C1 segment of cervical spinal cord (tissue), 14 donors: ENCODE measurements at regions not wholly inside any gene's neighbourhood (a gene's known extent, or its start where the extent isn't known, plus 50 kb on each side); places are given as distances from the start of the nearest gene placed in this dataset.
"Not testable (repeated sequence)": the region's sequence is repeated elsewhere in the genome, so short reads cannot be mapped to it uniquely, and the experiment has no call there.

Experiments
- DNase-seq, 14 donors: peaks; one replicate each; lab custom pipeline; 2025; lab: John Stamatoyannopoulos, UW

DNA sequence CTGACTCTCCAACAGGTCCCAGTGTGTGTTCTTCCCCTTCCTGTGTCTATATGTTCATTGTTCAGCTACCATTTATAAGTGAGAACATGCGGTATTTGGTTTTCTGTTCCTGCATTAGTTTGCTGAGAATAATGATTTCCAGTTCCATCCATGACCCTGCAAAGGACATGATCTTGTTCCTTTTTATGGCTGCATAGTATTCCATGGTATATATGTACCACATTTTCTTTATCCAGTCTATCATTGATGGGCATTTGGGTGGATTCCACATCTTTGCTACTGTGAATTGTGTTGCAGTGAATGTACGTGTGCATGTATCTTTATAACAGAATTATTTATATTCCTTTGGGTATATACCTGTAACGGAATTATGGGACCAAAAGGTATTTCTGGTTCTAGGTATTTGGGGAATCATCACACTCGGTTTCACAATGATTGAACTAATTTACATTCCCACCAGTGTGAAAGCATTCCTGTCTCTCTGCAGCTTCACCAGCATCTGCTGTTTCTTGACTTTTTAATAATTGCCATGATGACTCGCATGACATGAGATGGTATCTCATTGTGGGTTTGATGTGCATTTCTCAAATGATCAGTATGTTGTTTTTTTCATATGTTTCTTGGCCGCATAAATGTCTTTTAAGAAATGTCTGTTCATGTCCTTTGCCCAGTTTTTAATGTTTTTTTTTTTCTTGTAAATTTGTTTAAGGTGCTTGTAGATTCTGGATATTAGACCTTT, 60.2 kb downstream of the LSMEM1 start:
- no peak for DNase-seq

GRCh38 chr7:112546723-112547513, 66.1 kb downstream of the LSMEM1 start:
- no peak for DNase-seq

- DNase-seq = no peak
Observed at GRCh38 chr7:112547916-112548315, 67.1 kb downstream of the LSMEM1 start.

DNA sequence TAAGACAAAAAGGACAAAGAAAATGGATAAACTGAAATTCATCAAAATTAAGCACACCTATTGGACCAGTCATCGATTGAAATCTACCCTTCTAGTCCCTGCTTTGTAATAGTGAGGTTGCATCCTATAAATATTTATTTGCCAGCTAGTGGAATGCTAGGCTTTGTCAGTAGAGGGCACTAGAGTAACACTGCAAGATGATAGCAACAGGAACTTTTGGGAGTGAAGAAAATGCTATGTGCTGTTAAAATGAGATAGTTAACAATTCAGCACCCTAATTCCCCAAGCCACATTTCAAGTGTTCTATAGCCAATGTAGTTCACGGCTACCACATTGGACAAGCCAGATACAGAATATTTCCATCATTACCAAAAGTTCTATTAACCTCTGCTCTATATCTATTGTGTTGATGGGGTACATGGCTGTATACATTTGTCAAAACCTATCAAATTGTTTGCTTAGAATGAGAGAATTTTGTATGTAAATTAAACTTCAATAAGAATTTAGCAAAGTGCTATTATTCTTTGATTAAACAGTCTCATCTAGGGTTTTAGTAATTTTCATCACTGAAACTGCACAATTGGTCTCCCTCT, 69.8 kb downstream of the LSMEM1 start:
- DNase-seq = peak in 1 of 14 donors; percentile 3

GRCh38 chr7:112551521-112551920, 70.7 kb downstream of the LSMEM1 start:
- DNase-seq = not testable (repeated sequence)

GRCh38 chr7:112554591-112554990, 73.8 kb downstream of the LSMEM1 start:
- no peak for DNase-seq

DNA sequence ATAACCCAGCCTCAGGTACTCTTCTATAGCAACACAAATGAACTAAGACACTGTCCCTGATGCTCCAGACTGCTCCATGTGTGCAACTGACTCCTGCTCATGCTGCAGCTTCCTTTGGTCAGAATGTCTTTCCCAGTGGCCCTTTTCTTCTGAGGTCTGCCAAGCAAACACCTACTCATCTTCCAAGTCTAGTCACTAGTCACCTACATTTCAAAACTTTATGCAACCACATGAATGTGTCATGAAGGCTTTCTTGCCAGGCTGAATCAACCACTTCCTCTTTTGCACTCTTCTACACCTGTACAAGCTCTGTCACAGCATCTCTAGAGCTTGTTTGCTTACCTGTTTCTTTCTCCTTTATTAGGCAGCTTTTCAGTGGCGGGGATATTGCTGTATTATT, 75.8 kb downstream of the LSMEM1 start:
- no peak for DNase-seq

DNA sequence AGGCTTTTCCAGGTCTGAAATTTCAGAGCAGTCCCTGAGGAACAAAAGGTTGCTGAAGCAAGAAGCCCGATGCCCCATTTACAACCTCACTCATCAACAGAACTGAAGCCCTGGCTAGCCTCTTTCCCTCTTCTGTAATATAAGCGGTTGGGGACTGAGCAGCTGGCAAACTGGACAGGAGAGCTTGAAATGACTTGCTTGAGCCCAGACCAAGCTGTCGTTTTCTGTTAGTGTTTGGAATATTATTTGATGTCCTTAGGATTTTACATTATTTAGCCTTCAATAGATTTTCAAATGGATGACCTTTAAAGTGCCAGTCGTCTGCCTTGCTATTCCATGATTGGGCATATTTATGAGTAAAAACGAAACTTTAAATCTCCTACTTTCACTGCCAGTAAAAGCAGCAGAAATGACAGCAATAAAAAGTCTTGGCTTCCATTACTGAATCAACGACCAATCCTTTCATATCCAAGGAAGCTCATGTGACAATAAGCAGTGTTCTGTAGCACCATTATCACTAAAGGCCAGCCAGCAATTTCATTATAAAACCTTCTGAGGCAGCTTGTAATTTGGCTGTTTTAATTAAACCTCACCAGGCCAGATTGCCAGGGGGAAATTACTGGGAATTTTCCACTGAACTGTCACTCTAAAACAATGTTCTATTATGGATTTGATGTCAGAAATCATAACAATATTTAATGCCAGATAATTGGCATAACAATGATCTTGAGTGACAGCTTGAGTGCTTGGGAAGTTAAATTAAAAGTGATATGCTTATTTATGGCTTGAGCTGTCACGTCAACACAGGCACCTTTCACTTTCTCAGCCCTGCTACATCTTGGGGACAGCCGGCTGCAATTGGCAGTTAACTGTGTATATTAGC, 85.9 kb downstream of the LSMEM1 start:
- DNase-seq = peak in 1 of 14 donors; percentile 51

DNA sequence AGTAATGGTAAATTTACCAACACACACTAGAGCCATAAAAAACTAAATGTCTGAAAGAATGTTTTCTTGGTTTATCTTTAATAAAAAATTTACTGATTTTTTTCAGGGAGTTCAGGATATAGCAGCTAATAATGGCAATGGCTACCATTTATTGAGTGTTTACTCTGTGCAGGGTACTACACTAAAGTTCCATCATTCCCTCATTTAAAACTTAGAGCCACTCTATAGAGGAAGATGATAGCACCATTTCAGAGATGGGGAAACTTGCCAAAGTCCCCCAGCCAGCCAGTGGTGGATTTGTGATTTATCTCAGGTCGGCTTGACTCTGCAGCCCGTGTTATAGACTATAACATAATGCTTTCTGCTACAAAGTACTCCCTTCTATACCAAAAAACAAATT, 86.6 kb downstream of the LSMEM1 start:
- no peak for DNase-seq

- DNase-seq = no peak
Observed at GRCh38 chr7:112571852-112572607, 91.2 kb downstream of the LSMEM1 start.

DNA sequence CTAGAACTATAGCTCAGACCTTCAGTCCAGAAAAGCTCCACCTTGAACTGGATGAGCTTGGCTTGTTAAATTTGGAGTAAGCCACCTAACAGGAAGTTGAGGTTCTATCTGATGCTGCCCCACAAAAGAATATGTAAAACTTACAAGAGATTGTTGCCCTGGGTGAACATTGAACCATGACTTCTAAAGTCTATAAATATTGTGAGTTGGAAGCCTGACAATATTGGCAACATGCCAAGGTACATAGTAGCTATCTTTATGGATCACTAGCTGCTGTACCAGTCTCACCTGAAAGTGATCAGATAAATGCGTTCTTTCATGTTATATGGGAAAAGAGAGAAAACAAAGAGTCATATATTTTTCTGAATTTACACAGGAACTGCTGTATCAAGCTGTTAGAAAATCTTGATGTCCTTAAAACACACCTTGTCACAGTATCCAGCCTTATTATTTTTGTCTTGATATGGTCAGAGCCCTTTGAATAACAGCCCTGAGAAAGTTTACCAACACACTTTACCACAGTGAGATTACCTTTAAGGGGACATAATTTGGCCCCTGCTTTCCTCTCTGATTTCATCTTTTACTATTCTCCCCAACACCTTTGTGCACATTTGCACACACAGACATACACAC, 92.0 kb downstream of the LSMEM1 start:
- DNase-seq = no peak

- no peak for DNase-seq
Observed at GRCh38 chr7:112573302-112574039, 92.7 kb downstream of the LSMEM1 start.

GRCh38 chr7:112575864-112576263, 95.1 kb downstream of the LSMEM1 start:
- DNase-seq = no peak

DNA sequence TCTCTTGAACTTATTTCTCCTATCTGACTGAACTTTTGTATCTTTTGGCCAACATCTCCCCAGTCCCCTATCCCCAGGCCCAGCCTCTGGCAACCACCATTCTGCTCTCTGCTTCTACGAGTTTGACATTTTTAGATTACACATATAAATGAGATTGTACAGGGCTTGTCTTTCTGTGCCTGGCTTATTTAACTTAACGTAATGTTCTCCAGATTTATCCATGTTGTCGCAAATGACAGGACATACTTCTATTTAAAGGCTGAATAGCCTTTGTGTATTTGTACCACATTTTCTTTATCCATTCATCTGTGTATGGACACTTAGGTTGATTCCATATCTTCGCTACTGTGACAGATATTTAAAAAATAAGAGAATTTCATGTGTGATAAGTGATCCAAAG, 98.6 kb downstream of the LSMEM1 start:
- DNase-seq = no peak

- no peak for DNase-seq
Observed at GRCh38 chr7:112580717-112581435, 100.1 kb downstream of the LSMEM1 start.

- DNase-seq = no peak
Observed at GRCh38 chr7:112581529-112581928, 100.7 kb downstream of the LSMEM1 start.

- DNase-seq = no peak
Observed at GRCh38 chr7:112584290-112584689, 103.5 kb downstream of the LSMEM1 start.

DNA sequence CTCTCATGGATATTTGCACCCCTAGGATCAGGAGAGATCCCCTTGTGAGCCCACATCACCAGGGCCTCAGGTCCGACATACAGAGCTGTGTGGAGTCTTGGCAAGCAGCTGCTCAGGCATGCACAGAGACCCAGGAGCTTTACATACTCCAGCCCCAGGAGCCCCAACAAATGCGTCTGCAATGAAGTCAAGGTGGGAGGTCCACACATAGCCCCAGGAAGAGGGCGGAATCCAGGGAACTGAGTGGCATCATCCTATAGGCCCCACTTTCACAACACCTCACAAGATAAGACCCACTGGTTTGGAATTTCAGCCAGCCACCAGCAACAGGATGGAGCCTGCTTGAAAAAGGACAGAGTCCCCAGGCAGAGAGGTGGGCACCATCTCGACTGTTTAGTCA, 106.7 kb downstream of the LSMEM1 start:
- no peak for DNase-seq
